SU-DHL-6 (cell line): ENCODE measurements at regions not wholly inside any gene's neighbourhood (a gene's known extent, or its start where the extent isn't known, plus 50 kb on each side); places are given as distances from the start of the nearest gene placed in this dataset.

Source experiments
- EZH2phosphoT487 ChIP-seq: fragments of 200-600 bp; sonication (generic), shearing (Covaris generic); conservative IDR thresholded peaks from 2 replicates; pipeline ENCODE4 v1.6.1; 2018; ENCODE audit warnings: mild to moderate bottlenecking, antibody characterized with exemption, low read length, moderate library complexity, mixed read lengths
- TF ChIP-seq, protein P1 (sequence below): fragments of 200-600 bp; sonication (generic); IDR thresholded peaks from one replicate; pipeline ENCODE4 v1.5.1; 2017; ENCODE audit warnings: antibody characterized with exemption, mild to moderate bottlenecking, low read length, moderate library complexity; ENCODE audit not compliant: insufficient read depth, poor library complexity, severe bottlenecking

DNA sequence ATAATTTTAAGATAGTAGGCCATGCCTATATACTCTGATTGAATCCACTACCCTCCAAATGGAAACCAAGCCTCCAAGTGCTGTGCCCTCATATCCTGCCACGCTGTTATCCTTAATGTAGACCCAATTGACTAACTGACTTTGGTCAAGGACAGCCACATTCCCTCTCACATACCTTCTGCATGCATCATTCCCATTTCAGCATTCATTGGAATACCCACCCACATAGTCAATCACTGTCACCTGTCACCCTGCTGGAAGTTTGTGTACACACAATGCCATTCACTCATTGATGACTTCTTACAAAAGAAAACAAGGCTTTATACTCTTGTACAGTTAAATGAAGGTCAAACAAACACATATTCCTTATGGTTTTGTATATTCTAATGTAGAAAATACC is 221.1 kb upstream of the PBX1 start:
- TF ChIP-seq, protein P1, sequence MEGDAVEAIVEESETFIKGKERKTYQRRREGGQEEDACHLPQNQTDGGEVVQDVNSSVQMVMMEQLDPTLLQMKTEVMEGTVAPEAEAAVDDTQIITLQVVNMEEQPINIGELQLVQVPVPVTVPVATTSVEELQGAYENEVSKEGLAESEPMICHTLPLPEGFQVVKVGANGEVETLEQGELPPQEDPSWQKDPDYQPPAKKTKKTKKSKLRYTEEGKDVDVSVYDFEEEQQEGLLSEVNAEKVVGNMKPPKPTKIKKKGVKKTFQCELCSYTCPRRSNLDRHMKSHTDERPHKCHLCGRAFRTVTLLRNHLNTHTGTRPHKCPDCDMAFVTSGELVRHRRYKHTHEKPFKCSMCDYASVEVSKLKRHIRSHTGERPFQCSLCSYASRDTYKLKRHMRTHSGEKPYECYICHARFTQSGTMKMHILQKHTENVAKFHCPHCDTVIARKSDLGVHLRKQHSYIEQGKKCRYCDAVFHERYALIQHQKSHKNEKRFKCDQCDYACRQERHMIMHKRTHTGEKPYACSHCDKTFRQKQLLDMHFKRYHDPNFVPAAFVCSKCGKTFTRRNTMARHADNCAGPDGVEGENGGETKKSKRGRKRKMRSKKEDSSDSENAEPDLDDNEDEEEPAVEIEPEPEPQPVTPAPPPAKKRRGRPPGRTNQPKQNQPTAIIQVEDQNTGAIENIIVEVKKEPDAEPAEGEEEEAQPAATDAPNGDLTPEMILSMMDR: no peak
- no peak for TF ChIP-seq EZH2phosphoT487
